Mucosa of gallbladder (tissue), 1 donor: ENCODE measurements at regions not wholly inside any gene's neighbourhood (a gene's known extent, or its start where the extent isn't known, plus 50 kb on each side); places are given as distances from the start of the nearest gene placed in this dataset.
A peak's percentile ranks its signal among the peaks of the same experiment; 100 is the strongest.
"Not testable (repeated sequence)": the region's sequence is repeated elsewhere in the genome, so short reads cannot be mapped to it uniquely, and the experiment has no call there.

Source experiments
- DNase-seq: peaks from one replicate; pipeline ENCODE4 v3.0.0-alpha.2; 2020; ENCODE audit warnings: low spot score
- donor health status: DM: no; HTN: no; CAD: no.

GRCh38 chrX:74251006-74251930 is 52.7 kb upstream of the ZCCHC13 start:
- DNase-seq, result peak; percentile 12

GRCh38 chrX:74250574-74250973 is 53.4 kb upstream of the ZCCHC13 start:
- no peak for DNase-seq

GRCh38 chrX:74249963-74250362 is 54.0 kb upstream of the ZCCHC13 start:
- DNase-seq, result no peak

- no peak for DNase-seq
These were observed 55.1 kb upstream of the ZCCHC13 start for GRCh38 chrX:74248889-74249288.

- DNase-seq, result no peak
These were observed 57.5 kb upstream of the ZCCHC13 start for GRCh38 chrX:74246524-74246923.

- no peak for DNase-seq
These were observed 61.4 kb upstream of the ZCCHC13 start for GRCh38 chrX:74242484-74243138.

GRCh38 chrX:74242050-74242449 is 61.9 kb upstream of the ZCCHC13 start:
- DNase-seq, result no peak

GRCh38 chrX:74238771-74239170 is 65.2 kb upstream of the ZCCHC13 start:
- no peak for DNase-seq

GRCh38 chrX:74234818-74235217 is 69.2 kb upstream of the ZCCHC13 start:
- DNase-seq, result no peak

- no peak for DNase-seq
These were observed 71.1 kb upstream of the ZCCHC13 start for GRCh38 chrX:74232859-74233258.

- DNase-seq, result no peak
These were observed 72.4 kb upstream of the ZCCHC13 start for GRCh38 chrX:74231625-74232024.

GRCh38 chrX:74230094-74230493 is 73.9 kb upstream of the ZCCHC13 start:
- no peak for DNase-seq

- DNase-seq, result no peak
These were observed 78.9 kb upstream of the ZCCHC13 start for GRCh38 chrX:74225111-74225510.

GRCh38 chrX:74220277-74220676 is 83.7 kb upstream of the ZCCHC13 start:
- DNase-seq, result no peak

GRCh38 chrX:74218895-74219294 is 85.1 kb upstream of the ZCCHC13 start:
- no peak for DNase-seq

GRCh38 chrX:74216421-74216820 is 87.6 kb upstream of the ZCCHC13 start:
- DNase-seq, result no peak

GRCh38 chrX:74211911-74212310 is 92.1 kb upstream of the ZCCHC13 start:
- DNase-seq, result no peak

GRCh38 chrX:74207539-74207938 is 96.4 kb upstream of the ZCCHC13 start:
- no peak for DNase-seq

GRCh38 chrX:74195605-74196004 is 108.4 kb upstream of the ZCCHC13 start:
- no peak for DNase-seq

GRCh38 chrX:74195120-74195519 is 108.9 kb upstream of the ZCCHC13 start:
- DNase-seq, result no peak

GRCh38 chrX:74187211-74187610 is 116.8 kb upstream of the ZCCHC13 start:
- DNase-seq, result no peak

GRCh38 chrX:74183047-74183446 is 120.9 kb upstream of the ZCCHC13 start:
- not testable (repeated sequence) for DNase-seq

GRCh38 chrX:74181976-74182375 is 122.0 kb upstream of the ZCCHC13 start:
- DNase-seq, result not testable (repeated sequence)
